ENCODE measurements at regions not wholly inside any gene's neighbourhood (a gene's known extent, or its start where the extent isn't known, plus 50 kb on each side); places are given as distances from the start of the nearest gene placed in this dataset.

DNA sequence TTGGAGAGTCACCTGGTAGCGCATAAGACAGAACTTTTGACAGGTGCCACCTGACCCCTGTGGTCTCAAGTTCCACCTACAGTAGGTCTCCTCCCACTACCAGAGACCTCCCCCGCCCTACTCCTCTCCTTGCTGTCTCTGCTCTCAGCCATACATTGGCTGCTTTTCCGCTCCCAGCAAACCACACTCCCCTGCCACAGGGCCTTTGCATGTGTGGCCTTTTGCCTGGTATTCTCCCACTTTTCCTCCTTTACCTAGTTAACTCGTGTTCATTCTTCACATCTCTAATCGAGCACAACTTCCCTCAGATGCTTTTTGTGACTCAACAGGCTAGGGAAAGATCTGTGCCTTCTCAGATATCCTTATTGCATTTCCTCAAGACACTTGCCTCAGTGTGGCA lies 218.3 kb upstream of the EEF2KMT start:
- TF ChIP-seq, protein P1, sequence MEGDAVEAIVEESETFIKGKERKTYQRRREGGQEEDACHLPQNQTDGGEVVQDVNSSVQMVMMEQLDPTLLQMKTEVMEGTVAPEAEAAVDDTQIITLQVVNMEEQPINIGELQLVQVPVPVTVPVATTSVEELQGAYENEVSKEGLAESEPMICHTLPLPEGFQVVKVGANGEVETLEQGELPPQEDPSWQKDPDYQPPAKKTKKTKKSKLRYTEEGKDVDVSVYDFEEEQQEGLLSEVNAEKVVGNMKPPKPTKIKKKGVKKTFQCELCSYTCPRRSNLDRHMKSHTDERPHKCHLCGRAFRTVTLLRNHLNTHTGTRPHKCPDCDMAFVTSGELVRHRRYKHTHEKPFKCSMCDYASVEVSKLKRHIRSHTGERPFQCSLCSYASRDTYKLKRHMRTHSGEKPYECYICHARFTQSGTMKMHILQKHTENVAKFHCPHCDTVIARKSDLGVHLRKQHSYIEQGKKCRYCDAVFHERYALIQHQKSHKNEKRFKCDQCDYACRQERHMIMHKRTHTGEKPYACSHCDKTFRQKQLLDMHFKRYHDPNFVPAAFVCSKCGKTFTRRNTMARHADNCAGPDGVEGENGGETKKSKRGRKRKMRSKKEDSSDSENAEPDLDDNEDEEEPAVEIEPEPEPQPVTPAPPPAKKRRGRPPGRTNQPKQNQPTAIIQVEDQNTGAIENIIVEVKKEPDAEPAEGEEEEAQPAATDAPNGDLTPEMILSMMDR (conservative IDR thresholded peaks at IDR 0.05; ENCODE audit: low read depth, low read length): no peak
- TF ChIP-seq EZH2 (IDR thresholded peaks at IDR 0.05; ENCODE audit: low read length, unreplicated experiment) (no peak), EZH2phosphoT487 (IDR thresholded peaks at IDR 0.05; ENCODE audit: borderline replicate concordance, low read length) (no peak)
